ENCODE measurements at regions not wholly inside any gene's neighbourhood (a gene's known extent, or its start where the extent isn't known, plus 50 kb on each side); places are given as distances from the start of the nearest gene placed in this dataset.

GRCh38 chr9:93865716-93866115 is 89.4 kb downstream of the BARX1 start:
- Histone ChIP-seq H3K4me1 (peaks cover 0 to 16% (median 0%) of the 10 kb centered on the region in 3 donors), H3K27me3 (peaks cover 27% of the 10 kb centered on the region), H3K4me3 (no peak overlapping the region), H3K27ac (no peak overlapping the region), H3K9me3 (no peaks in the 10 kb centered on the region), H3K36me3 (no peaks in the 10 kb centered on the region)
- WGBS, 2 donors (ENCODE audit: low coverage in 1 of 2), result no CpG with 5 or more reads among the region's 5 CpGs
- TF ChIP-seq POLR2AphosphoS5 (IDR thresholded peaks at IDR 0.05), result no peak
- TF ChIP-seq CTCF (IDR thresholded peaks at IDR 0.05), result no peak
- TF ChIP-seq POLR2A (IDR thresholded peaks at IDR 0.05), result no peak
- no peak for TF ChIP-seq EP300 (IDR thresholded peaks at IDR 0.05)
- ATAC-seq, result no peak

- no peaks in the 10 kb centered on the region for H3K9me3 ChIP-seq
- H3K4me3 ChIP-seq, result no peak overlapping the region
- no peak for ATAC-seq
- peaks cover 0 to 16% (median 0%) of the 10 kb centered on the region in 3 donors for H3K4me1 ChIP-seq
- H3K36me3 ChIP-seq, result no peaks in the 10 kb centered on the region
- 83 to 100% methylated on average over 2 to 3 of the region's 7 CpGs for WGBS, 2 donors (ENCODE audit: low coverage in 1 of 2)
- no peak overlapping the region for H3K27ac ChIP-seq
- peaks cover 28% of the 10 kb centered on the region for H3K27me3 ChIP-seq
- TF ChIP-seq POLR2A (IDR thresholded peaks at IDR 0.05) (no peak), CTCF (IDR thresholded peaks at IDR 0.05) (no peak), EP300 (IDR thresholded peaks at IDR 0.05) (no peak), POLR2AphosphoS5 (IDR thresholded peaks at IDR 0.05) (no peak)
Observed at GRCh38 chr9:93865245-93865644, 89.9 kb downstream of the BARX1 start.

- ATAC-seq, result no peak
- no peaks in the 10 kb centered on the region for H3K36me3 ChIP-seq
- H3K27ac ChIP-seq, result no peak overlapping the region
- peaks cover 28% of the 10 kb centered on the region for H3K27me3 ChIP-seq
- no peaks in the 10 kb centered on the region for H3K9me3 ChIP-seq
- TF ChIP-seq POLR2A (IDR thresholded peaks at IDR 0.05), result no peak
- no peak for TF ChIP-seq CTCF (IDR thresholded peaks at IDR 0.05)
- TF ChIP-seq EP300 (IDR thresholded peaks at IDR 0.05), result no peak
- TF ChIP-seq POLR2AphosphoS5 (IDR thresholded peaks at IDR 0.05), result no peak
- no peak overlapping the region for H3K4me3 ChIP-seq
- WGBS, 2 donors (ENCODE audit: low coverage in 1 of 2), result 100% methylated on average over 1 of the region's 9 CpGs; no CpG with 5 or more reads in 1 of the 2 donors
- H3K4me1 ChIP-seq, result peaks cover 0 to 16% (median 0%) of the 10 kb centered on the region in 3 donors
Observed at GRCh38 chr9:93864840-93865239, 90.3 kb downstream of the BARX1 start.

- H3K27me3 ChIP-seq, result peaks cover 32% of the 10 kb centered on the region
- no peaks in the 10 kb centered on the region for H3K36me3 ChIP-seq
- no peak for TF ChIP-seq POLR2A (IDR thresholded peaks at IDR 0.05)
- TF ChIP-seq POLR2AphosphoS5 (IDR thresholded peaks at IDR 0.05), result peak; percentile 89
- peak; percentile 65 for TF ChIP-seq EP300 (IDR thresholded peaks at IDR 0.05)
- no peak for TF ChIP-seq CTCF (IDR thresholded peaks at IDR 0.05)
- no peak overlapping the region for H3K27ac ChIP-seq
- no peaks in the 10 kb centered on the region for H3K9me3 ChIP-seq
- WGBS, 2 donors (ENCODE audit: low coverage in 1 of 2), result 17 to 19% methylated on average over 10 to 12 of the region's 12 CpGs
- H3K4me3 ChIP-seq, result no peak overlapping the region
- H3K4me1 ChIP-seq, result peaks cover 0 to 16% (median 0%) of the 10 kb centered on the region in 3 donors
- no peak for ATAC-seq
Observed at GRCh38 chr9:93864032-93864431, 91.1 kb downstream of the BARX1 start.

- Histone ChIP-seq H3K4me1 (peaks cover 0 to 16% (median 0%) of the 10 kb centered on the region in 3 donors), H3K27me3 (peaks cover 32% of the 10 kb centered on the region), H3K4me3 (no peak overlapping the region), H3K27ac (no peak overlapping the region), H3K36me3 (no peaks in the 10 kb centered on the region), H3K9me3 (no peaks in the 10 kb centered on the region)
- no peak for ATAC-seq
- WGBS, 2 donors (ENCODE audit: low coverage in 1 of 2), result 100% methylated on average over 1 of the region's 7 CpGs; no CpG with 5 or more reads in 1 of the 2 donors
- TF ChIP-seq POLR2A (IDR thresholded peaks at IDR 0.05) (no peak), POLR2AphosphoS5 (IDR thresholded peaks at IDR 0.05) (no peak), CTCF (IDR thresholded peaks at IDR 0.05) (no peak), EP300 (IDR thresholded peaks at IDR 0.05) (no peak)
Observed at GRCh38 chr9:93862877-93863545, 92.1 kb downstream of the BARX1 start.

Data from gastroesophageal sphincter (tissue), 4 donors.